ENCODE measurements at regions not wholly inside any gene's neighbourhood (a gene's known extent, or its start where the extent isn't known, plus 50 kb on each side); places are given as distances from the start of the nearest gene placed in this dataset.

- no peak for TF ChIP-seq CTCF (IDR thresholded peaks at IDR 0.05)
- TF ChIP-seq POLR2A (IDR thresholded peaks at IDR 0.05): no peak
Observed at GRCh38 chr11:80862011-80862410, 1421.2 kb upstream of the TENM4 start.

Measured in heart left ventricle (tissue), 13 donors.